Effector memory CD8-positive, alpha-beta T cell (primary cell): ENCODE measurements at regions not wholly inside any gene's neighbourhood (a gene's known extent, or its start where the extent isn't known, plus 50 kb on each side); places are given as distances from the start of the nearest gene placed in this dataset.
"Not testable (repeated sequence)": the region's sequence is repeated elsewhere in the genome, so short reads cannot be mapped to it uniquely, and the experiment has no call there.

Experiments
- ATAC-seq: fragments of 150-1000 bp; cut with Tn5 transposase; replicated peaks from 2 replicates; pipeline ENCODE4 v1.10.0; 2021; ENCODE audit warnings: mild to moderate bottlenecking, moderate library complexity
- DNase-seq, 3 experiments: peaks; one replicate each; pipeline ENCODE4 v3.0.0; 2021
- H3K27ac Mint-ChIP-seq, 2 donors: one replicate each; pipeline ENCODE4 v1.8.0; 2022; ENCODE audit warnings: mild to moderate bottlenecking in 2 of 2, mixed read lengths in 2 of 2, moderate library complexity in 2 of 2
- H3K27me3 Mint-ChIP-seq, 2 donors: one replicate each; pipeline ENCODE4 v1.8.0; 2022; ENCODE audit warnings: mixed read lengths in 2 of 2
- H3K36me3 Mint-ChIP-seq: one replicate; pipeline ENCODE4 v1.8.0; 2022; ENCODE audit warnings: mild to moderate bottlenecking, moderate library complexity, mixed read lengths; ENCODE audit not compliant: insufficient read depth
- H3K4me1 Mint-ChIP-seq, 2 donors: one replicate each; pipeline ENCODE4 v1.8.0; 2022; ENCODE audit warnings: low read depth in 2 of 2, mixed read lengths in 2 of 2
- H3K4me3 Mint-ChIP-seq, 2 donors: one replicate each; pipeline ENCODE4 v1.8.0; 2022; ENCODE audit warnings: mild to moderate bottlenecking in 2 of 2, mixed read lengths in 2 of 2, moderate library complexity in 2 of 2
- H3K9me3 Mint-ChIP-seq, 2 donors: one replicate each; pipeline ENCODE4 v1.8.0; 2022; ENCODE audit warnings: mixed read lengths in 2 of 2

DNA sequence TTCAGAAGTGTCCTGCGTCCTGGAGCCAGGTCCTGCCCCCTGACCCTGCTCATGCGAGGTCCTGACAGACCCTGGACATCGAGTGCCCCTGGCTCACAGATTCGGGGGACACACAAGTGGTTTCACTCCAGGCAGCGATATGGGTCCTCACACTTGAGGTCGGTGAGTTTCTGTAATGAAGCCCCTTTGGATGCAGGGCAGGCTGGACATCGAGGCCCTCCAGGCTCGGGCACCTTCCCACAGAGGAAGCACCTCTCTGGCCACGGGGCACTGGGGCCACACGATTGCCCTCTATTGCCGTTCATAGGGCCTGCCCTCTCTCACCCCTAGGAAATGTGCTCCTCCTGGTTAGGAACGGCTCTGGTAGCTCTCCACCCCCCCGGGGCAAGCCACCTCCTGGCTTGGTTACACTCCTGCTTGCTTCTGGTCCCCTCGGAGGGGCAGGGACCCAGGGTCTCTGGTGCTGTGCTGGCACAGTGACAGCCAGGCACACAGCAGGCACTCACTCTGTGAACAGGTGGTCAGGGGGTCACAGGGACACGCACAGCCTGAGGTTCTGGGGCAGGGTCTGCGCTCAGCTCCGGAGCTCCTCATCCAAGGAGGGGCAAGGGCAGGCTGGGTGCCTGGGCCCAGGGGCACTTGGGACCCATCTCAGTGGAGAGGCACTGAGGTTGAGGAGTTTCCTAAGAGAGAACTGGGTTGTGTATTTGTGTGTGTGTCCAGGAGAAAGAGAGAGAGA is 907.7 kb downstream of the BRD1 start:
- DNase-seq (no peak), ATAC-seq (no peak)

GRCh38 chr22:48919187-48919590 is 908.5 kb downstream of the BRD1 start:
- H3K27me3 Mint-ChIP-seq = peaks cover 8 to 43% of the 10 kb centered on the region in 2 donors
- no peak overlapping the region for H3K27ac Mint-ChIP-seq
- H3K4me3 Mint-ChIP-seq = no peak overlapping the region
- ATAC-seq (no peak), DNase-seq (no peak)
- no peaks in the 10 kb centered on the region for H3K36me3 Mint-ChIP-seq
- no peaks in the 10 kb centered on the region for H3K4me1 Mint-ChIP-seq
- peaks cover 0 to 4% of the 10 kb centered on the region in 2 donors for H3K9me3 Mint-ChIP-seq

More for the DNA sequence above, 907.7 kb downstream of the BRD1 start:
- H3K36me3 Mint-ChIP-seq = no peaks in the 10 kb centered on the region
- no peak overlapping the region for H3K27ac Mint-ChIP-seq
- H3K4me3 Mint-ChIP-seq = no peak overlapping the region
- no peaks in the 10 kb centered on the region for H3K9me3 Mint-ChIP-seq
- peaks cover 8 to 43% of the 10 kb centered on the region in 2 donors for H3K27me3 Mint-ChIP-seq
- no peaks in the 10 kb centered on the region for H3K4me1 Mint-ChIP-seq

DNA sequence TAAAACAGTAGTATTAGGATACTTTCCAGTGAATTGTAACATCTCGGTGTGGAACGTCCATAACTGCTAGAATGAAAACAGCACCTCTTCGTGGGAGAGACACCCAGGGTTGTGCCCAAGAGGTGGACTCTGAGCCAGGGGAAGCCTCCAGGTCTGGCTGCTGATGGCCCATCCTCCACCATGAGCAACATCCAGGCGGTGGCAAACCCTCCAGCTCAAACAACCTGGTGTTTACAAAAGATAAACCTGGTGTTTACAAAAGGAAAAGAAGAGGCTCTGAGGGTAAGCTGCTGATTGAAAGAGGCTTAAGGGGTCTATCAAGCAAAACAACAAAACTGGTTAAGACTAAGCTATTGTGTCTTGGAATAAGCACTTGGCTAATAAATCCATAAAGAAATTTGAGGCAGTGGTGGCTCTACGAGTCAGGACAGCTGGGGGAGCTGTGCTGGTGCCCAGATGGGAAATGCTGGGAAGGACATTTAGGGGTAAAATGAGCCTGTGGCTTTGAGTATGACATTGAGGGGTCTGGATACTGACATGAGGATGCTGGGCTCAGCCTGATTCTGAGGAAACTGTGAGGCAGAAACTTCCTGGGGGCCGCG is 909.0 kb downstream of the BRD1 start:
- Mint-ChIP-seq H3K27ac (no peak overlapping the region), H3K4me1 (no peaks in the 10 kb centered on the region), H3K4me3 (no peak overlapping the region), H3K9me3 (peaks cover 0 to 7% of the 10 kb centered on the region in 2 donors), H3K27me3 (peaks cover 8 to 42% of the 10 kb centered on the region in 2 donors), H3K36me3 (no peaks in the 10 kb centered on the region)
- ATAC-seq (no peak), DNase-seq (no peak)

- not testable (repeated sequence) for DNase-seq, H3K4me1 Mint-ChIP-seq, H3K36me3 Mint-ChIP-seq, H3K4me3 Mint-ChIP-seq, ATAC-seq, H3K9me3 Mint-ChIP-seq, H3K27ac Mint-ChIP-seq
- peaks cover 10 to 11% of the 10 kb centered on the region in 2 donors for H3K27me3 Mint-ChIP-seq
These were observed 915.2 kb downstream of the BRD1 start for GRCh38 chr22:48912356-48913066.

- H3K4me3 Mint-ChIP-seq, ATAC-seq, H3K4me1 Mint-ChIP-seq: not testable (repeated sequence)
These were observed 916.0 kb downstream of the BRD1 start for GRCh38 chr22:48911647-48912046.

DNA sequence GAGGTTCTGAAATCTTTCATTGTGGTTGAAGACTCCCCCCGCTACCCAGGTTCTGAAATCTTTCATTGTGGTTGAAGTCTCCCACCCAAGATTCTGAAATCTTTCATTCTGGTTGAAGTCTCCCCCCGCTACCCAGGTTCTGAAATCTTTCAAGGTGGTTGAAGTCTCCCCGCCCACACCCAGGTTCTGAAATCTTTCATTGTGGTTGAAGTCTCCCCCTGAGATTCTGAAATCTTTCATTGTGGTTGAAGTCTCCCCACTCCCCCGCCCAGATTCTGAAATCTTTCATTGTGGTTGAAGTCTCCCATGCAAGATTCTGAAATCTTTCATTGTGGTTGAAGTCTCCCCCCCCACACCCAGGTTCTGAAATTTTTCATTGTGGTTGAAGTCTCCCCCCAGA is 916.6 kb downstream of the BRD1 start:
- ATAC-seq, H3K27ac Mint-ChIP-seq: not testable (repeated sequence)

More at GRCh38 chr22:48911647-48912046, 916.0 kb downstream of the BRD1 start:
- not testable (repeated sequence) for H3K27ac Mint-ChIP-seq, DNase-seq, H3K9me3 Mint-ChIP-seq, H3K36me3 Mint-ChIP-seq
- H3K27me3 Mint-ChIP-seq = peaks cover 16 to 18% of the 10 kb centered on the region in 2 donors

GRCh38 chr22:48908547-48908946 is 919.1 kb downstream of the BRD1 start:
- Mint-ChIP-seq H3K4me3 (no peak overlapping the region), H3K27ac (no peak overlapping the region), H3K27me3 (peaks cover 19 to 40% of the 10 kb centered on the region in 2 donors), H3K9me3 (peaks cover 0 to 2% of the 10 kb centered on the region in 2 donors), H3K36me3 (no peaks in the 10 kb centered on the region), H3K4me1 (peaks cover 5 to 9% of the 10 kb centered on the region in 2 donors)
- ATAC-seq = no peak
- no peak for DNase-seq

More for the DNA sequence above, 916.6 kb downstream of the BRD1 start:
- DNase-seq, H3K4me3 Mint-ChIP-seq, H3K9me3 Mint-ChIP-seq, H3K4me1 Mint-ChIP-seq, H3K36me3 Mint-ChIP-seq: not testable (repeated sequence)
- H3K27me3 Mint-ChIP-seq = peaks cover 19 to 24% of the 10 kb centered on the region in 2 donors

GRCh38 chr22:48907591-48907990 is 920.1 kb downstream of the BRD1 start:
- H3K4me3 Mint-ChIP-seq = no peak overlapping the region
- H3K4me1 Mint-ChIP-seq = peaks cover 1 to 4% of the 10 kb centered on the region in 2 donors
- peaks cover 19 to 40% of the 10 kb centered on the region in 2 donors for H3K27me3 Mint-ChIP-seq
- H3K27ac Mint-ChIP-seq = no peak overlapping the region
- DNase-seq = no peak
- no peaks in the 10 kb centered on the region for H3K9me3 Mint-ChIP-seq
- no peak for ATAC-seq
- no peaks in the 10 kb centered on the region for H3K36me3 Mint-ChIP-seq

DNA sequence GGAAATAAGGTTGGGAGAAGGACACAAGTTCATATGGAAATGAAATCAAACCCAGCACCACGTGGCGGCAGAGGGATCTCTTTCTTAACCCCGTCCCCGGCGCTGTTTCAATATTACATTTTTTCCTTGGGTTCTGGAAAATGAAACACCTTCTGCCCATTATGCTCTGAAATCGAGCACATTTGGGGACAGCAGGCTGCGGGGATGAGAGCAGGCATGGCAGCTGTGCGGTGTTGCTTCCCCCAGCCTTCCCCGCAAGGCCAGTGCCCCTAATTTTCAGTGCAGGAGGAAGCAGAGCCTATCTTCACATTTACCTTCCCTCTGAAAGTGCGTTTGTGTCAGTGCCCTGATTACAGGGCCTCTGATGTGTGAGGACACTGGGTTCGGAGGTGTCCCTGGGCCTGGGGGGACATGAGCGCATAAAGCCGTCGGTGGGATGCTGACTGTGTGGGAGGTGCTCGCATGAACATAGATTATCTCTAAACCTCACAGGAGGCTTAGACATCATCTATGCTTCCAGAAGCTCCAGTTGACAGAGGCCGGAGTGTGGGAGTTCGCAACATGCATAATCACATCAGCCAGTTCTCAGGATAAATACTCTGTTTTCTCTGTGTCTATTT is 921.3 kb downstream of the BRD1 start:
- H3K4me3 Mint-ChIP-seq = no peak overlapping the region
- H3K27ac Mint-ChIP-seq = no peak overlapping the region
- ATAC-seq = no peak

GRCh38 chr22:48905206-48905975 is 922.3 kb downstream of the BRD1 start:
- Mint-ChIP-seq H3K27ac (no peak overlapping the region), H3K36me3 (no peaks in the 10 kb centered on the region), H3K9me3 (no peaks in the 10 kb centered on the region), H3K27me3 (peaks cover 19 to 47% of the 10 kb centered on the region in 2 donors), H3K4me3 (no peak overlapping the region), H3K4me1 (peaks cover 0 to 2% of the 10 kb centered on the region in 2 donors)
- no peak for DNase-seq
- no peak for ATAC-seq

More for the DNA sequence above, 921.3 kb downstream of the BRD1 start:
- Mint-ChIP-seq H3K9me3 (no peaks in the 10 kb centered on the region), H3K27me3 (peaks cover 19 to 47% of the 10 kb centered on the region in 2 donors), H3K4me1 (peaks cover 0 to 2% of the 10 kb centered on the region in 2 donors), H3K36me3 (no peaks in the 10 kb centered on the region)
- DNase-seq = no peak

DNA sequence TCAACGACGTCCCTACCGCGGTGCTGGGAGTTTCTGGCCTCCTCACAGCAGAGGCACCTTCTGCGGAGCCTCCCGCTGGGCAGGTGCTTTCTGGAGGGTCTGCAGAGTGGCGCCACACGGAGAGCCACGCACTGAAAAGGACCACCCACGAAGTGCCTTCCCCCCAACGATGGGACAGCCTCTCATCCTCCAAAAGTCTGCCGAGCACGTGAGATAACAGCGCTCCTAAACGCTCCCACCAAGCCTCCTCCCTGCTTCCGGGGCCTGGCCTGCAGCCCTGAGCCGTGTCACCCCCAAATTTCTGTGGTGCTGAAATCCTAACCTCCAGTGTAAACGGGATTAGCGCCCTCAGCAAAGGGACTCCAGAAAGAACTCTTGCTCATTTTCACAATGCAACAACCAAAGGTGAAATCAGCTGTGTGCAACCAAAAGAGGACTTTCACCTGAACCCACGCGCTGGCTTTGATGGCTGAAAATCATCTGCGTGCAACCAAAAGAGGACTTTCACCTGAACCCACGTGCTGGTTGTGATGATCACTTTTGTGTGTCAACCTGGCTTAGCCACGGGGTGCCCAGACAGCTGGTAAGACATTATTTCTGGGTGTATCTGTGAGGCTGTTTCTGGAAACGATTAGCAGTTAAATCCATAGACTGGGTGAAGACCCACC is 924.6 kb downstream of the BRD1 start:
- H3K4me1 Mint-ChIP-seq = peaks cover 0 to 2% of the 10 kb centered on the region in 2 donors
- no peak overlapping the region for H3K27ac Mint-ChIP-seq
- no peak overlapping the region for H3K4me3 Mint-ChIP-seq
- ATAC-seq (no peak), DNase-seq (no peak)
- no peaks in the 10 kb centered on the region for H3K36me3 Mint-ChIP-seq
- no peaks in the 10 kb centered on the region for H3K9me3 Mint-ChIP-seq
- H3K27me3 Mint-ChIP-seq = peaks cover 12 to 36% of the 10 kb centered on the region in 2 donors
